HepG2 (cell line): ENCODE measurements at regions not wholly inside any gene's neighbourhood (a gene's known extent, or its start where the extent isn't known, plus 50 kb on each side); places are given as distances from the start of the nearest gene placed in this dataset.

ENCODE experiments used
- ATAC-seq: fragments of 200-7000 bp; cut with Tn5 transposase; 3 replicates; pipeline ENCODE4 v1.9.1; 2020; ENCODE audit warnings: mild to moderate bottlenecking, moderate library complexity
- BruUV-seq: library from RNA; stranded (reverse); fragments of 400-500 nt; replicated peaks from 2 replicates; lab custom pipeline; 2021; lab: Mats Ljungman, UMichigan
- CTCF ChIA-PET: fragments of 300-600 bp; formaldehyde crosslinking; extraction: SDS; loops from one replicate; lab custom pipeline; 2021; ENCODE audit warnings: low total read pairs, inconsistent platforms, low intra/inter-chr PET ratio; lab: Yijun Ruan, JAX
- POLR2A ChIA-PET: fragments of 350-600 bp; sonication (Branson Sonifier 250); formaldehyde crosslinking; loops from one replicate; lab custom pipeline; 2020; ENCODE audit warnings: antibody characterized with exemption, inconsistent platforms; lab: Yijun Ruan, JAX
- DNase-seq: peaks from one replicate; pipeline ENCODE4 v3.0.0-alpha.2; 2015; ENCODE audit warnings: low spot score
- FAIRE-seq: peaks from 3 replicates; lab custom pipeline; 2011; peaks lifted over from hg19 to GRCh38; lab: Jason Lieb, UNC
- H2AFZ ChIP-seq: one replicate; pipeline ENCODE4 v1.6.1; 2011; ENCODE audit warnings: low read length, inconsistent platforms
- H3K27ac ChIP-seq: fragments of 300-600 bp; 3 replicates; pipeline ENCODE4 v1.8.0; 2011; ENCODE audit warnings: mixed run types, mild to moderate bottlenecking, mixed read lengths, low read length, inconsistent platforms; ENCODE audit not compliant: insufficient read depth; ENCODE audit errors: extremely low read length
- H3K27me3 ChIP-seq, 2 experiments: fragments of 200-600 bp in 1 of 2; 2 replicates in 1 of 2; 3 replicates in 1 of 2; pipeline versions ENCODE4 v1.6.0 to v1.8.0; 2011; ENCODE audit warnings: low read length in 2 of 2, mild to moderate bottlenecking in 2 of 2, moderate library complexity in 2 of 2, inconsistent platforms in 1 of 2; ENCODE audit not compliant: insufficient read depth in 2 of 2, control insufficient read depth in 1 of 2
- H3K36me3 ChIP-seq, 2 experiments: fragments of 200-600 bp in 1 of 2; replicated peaks in 1 of 2; 2 replicates in 1 of 2; 3 replicates in 1 of 2; pipeline versions ENCODE4 v1.5.1 to v1.8.0; 2011; ENCODE audit warnings: low read length in 2 of 2, inconsistent platforms in 1 of 2; ENCODE audit not compliant: insufficient read depth in 2 of 2, control insufficient read depth in 1 of 2
- H3K4me1 ChIP-seq: 2 replicates; pipeline ENCODE4 v1.5.1; 2012; ENCODE audit warnings: low read length, inconsistent platforms; ENCODE audit not compliant: insufficient read depth
- H3K4me2 ChIP-seq: 2 replicates; pipeline ENCODE4 v1.6.0; 2011; ENCODE audit warnings: low read depth, low read length, inconsistent platforms
- H3K4me3 ChIP-seq, 3 experiments: fragments of 200-600 bp in 1 of 3; sonication (generic), shearing (Covaris generic) in 1 of 3; replicated peaks in 1 of 3; 2 replicates each; pipeline ENCODE4 v1.5.1; 2011 to 2016; ENCODE audit warnings: low read length in 3 of 3, inconsistent platforms in 2 of 3, low read depth in 2 of 3, mild to moderate bottlenecking in 2 of 3, control low read depth in 1 of 3, mixed read lengths in 1 of 3; ENCODE audit not compliant: insufficient read depth in 1 of 3
- H3K79me2 ChIP-seq: one replicate; pipeline ENCODE4 v1.6.1; 2011; ENCODE audit warnings: low read length, inconsistent platforms; ENCODE audit not compliant: insufficient read depth
- H3K9ac ChIP-seq: 2 replicates; pipeline ENCODE4 v1.6.0; 2011; ENCODE audit warnings: mild to moderate bottlenecking, low read depth, low read length, inconsistent platforms; ENCODE audit not compliant: insufficient read depth
- H3K9me3 ChIP-seq: 2 replicates; pipeline ENCODE4 v1.5.1; 2012; ENCODE audit warnings: mild to moderate bottlenecking, low read length
- H4K20me1 ChIP-seq: 2 replicates; pipeline ENCODE4 v1.6.0; 2011; ENCODE audit warnings: inconsistent platforms, mild to moderate bottlenecking, low read length, moderate library complexity; ENCODE audit not compliant: insufficient read depth
- DNMT3B ChIP-seq: conservative IDR thresholded peaks from 2 replicates; pipeline ENCODE4 v1.6.1; 2016; ENCODE audit warnings: missing biosample characterization, control low read depth
- DZIP1 ChIP-seq: sonication (generic); formaldehyde crosslinking; IDR thresholded peaks from 2 replicates; pipeline ENCODE4 v1.5.0; 2020; ENCODE audit warnings: mild to moderate bottlenecking, missing genetic modification reagents
- JUNB ChIP-seq: sonication (generic); formaldehyde crosslinking; IDR thresholded peaks from 2 replicates; pipeline ENCODE4 v1.8.0; 2022; ENCODE audit warnings: missing genetic modification reagents, mild to moderate bottlenecking, borderline replicate concordance
- PAXIP1 ChIP-seq: sonication (generic); formaldehyde crosslinking; conservative IDR thresholded peaks from 2 replicates; pipeline ENCODE4 v1.4.0; 2020; ENCODE audit warnings: mild to moderate bottlenecking, missing genetic modification reagents, moderate library complexity
- RAD21 ChIP-seq: fragments of 450-650 bp; formaldehyde crosslinking; IDR thresholded peaks from 2 replicates; pipeline ENCODE4 v1.5.0; 2020; ENCODE audit warnings: mild to moderate bottlenecking
- RCOR2 ChIP-seq: IDR thresholded peaks from 2 replicates; pipeline ENCODE4 v1.6.1; 2016; ENCODE audit warnings: missing biosample characterization, missing genetic modification reagents
- TCF12 ChIP-seq, 2 experiments: fragments of 450-650 bp in 1 of 2; sonication (generic) in 1 of 2; formaldehyde crosslinking in 1 of 2; IDR thresholded peaks; 2 replicates each; pipeline versions ENCODE4 v1.6.1 to v1.8.0; 2017 to 2022; ENCODE audit warnings: antibody characterized with exemption in 1 of 2, mild to moderate bottlenecking in 1 of 2, missing genetic modification reagents in 1 of 2, moderate library complexity in 1 of 2
- TSC22D2 ChIP-seq: sonication (generic); formaldehyde crosslinking; IDR thresholded peaks from 2 replicates; pipeline ENCODE4 v1.5.1; 2020; ENCODE audit warnings: missing genetic modification reagents, mild to moderate bottlenecking, borderline replicate concordance
- ZNF713 ChIP-seq: sonication (generic); formaldehyde crosslinking; IDR thresholded peaks from 2 replicates; pipeline ENCODE4 v1.4.0; 2020; ENCODE audit warnings: mild to moderate bottlenecking, missing genetic modification reagents
- ZUFSP ChIP-seq: sonication (generic); formaldehyde crosslinking; IDR thresholded peaks from 2 replicates; pipeline ENCODE4 v1.9.0; 2021; ENCODE audit warnings: missing genetic modification reagents, mild to moderate bottlenecking, borderline replicate concordance
- WGBS: methylation state at CpG from one replicate; pipeline ENCODE4 v1.1.6; 2017; ENCODE audit warnings: low lambda C conversion rate; 5-methylcytosine and 5-hydroxymethylcytosine counted together
- in situ Hi-C: cut with HindIII; loops from 2 replicates; pipeline ENCODE4 v1.10.0; 2017; ENCODE audit warnings: low pct_unique_long_range_greater_than_20kb; ENCODE audit not compliant: extremely low pct_ligation_motif_present
- intact Hi-C: fragments of 100-400 bp; cut with micrococcal nuclease; formaldehyde crosslinking; loops from one replicate; pipeline ENCODE4 v1.10.0; 2022; ENCODE audit not compliant: unreplicated experiment

GRCh38 chr2:164186591-164186990 lies 434.7 kb downstream of the GRB14 start:
- no peak overlapping the region for H3K4me2 ChIP-seq
- FAIRE-seq = no peak
- H3K9me3 ChIP-seq = no peaks in the 10 kb centered on the region
- H2AFZ ChIP-seq = no peak overlapping the region
- no TSS peak for BruUV-seq
- CTCF ChIA-PET = no interaction called here
- H3K4me1 ChIP-seq = no peaks in the 10 kb centered on the region
- intact Hi-C loops = no loop called here
- no peaks in the 10 kb centered on the region for H3K79me2 ChIP-seq
- H3K36me3 ChIP-seq = no peaks in the 10 kb centered on the region
- DNase-seq = no peak
- H3K9ac ChIP-seq = no peak overlapping the region
- H3K4me3 ChIP-seq = no peak overlapping the region
- H4K20me1 ChIP-seq = no peaks in the 10 kb centered on the region
- H3K27ac ChIP-seq = no peak overlapping the region
- 10% methylated on average over 6 of the region's 6 CpGs for WGBS
- no peak for ATAC-seq
- in situ Hi-C loops = no loop called here
- H3K27me3 ChIP-seq = no peaks in the 10 kb centered on the region
- TF ChIP-seq DNMT3B (CRISPR knock-in tag) (no peak), TSC22D2 (CRISPR knock-in tag) (no peak), JUNB (CRISPR knock-in tag) (no peak), DZIP1 (CRISPR knock-in tag) (no peak), TCF12 (IDR thresholded peaks at IDR 0.05) (no peak), TCF12 (CRISPR knock-in tag; IDR thresholded peaks at IDR 0.05) (no peak)
- POLR2A ChIA-PET = no interaction called here

GRCh38 chr2:164182116-164182627 lies 439.1 kb downstream of the GRB14 start:
- no peaks in the 10 kb centered on the region for H3K79me2 ChIP-seq
- under 1% methylated on average over 5 of the region's 5 CpGs for WGBS
- no peak overlapping the region for H3K4me3 ChIP-seq
- no peaks in the 10 kb centered on the region for H3K4me1 ChIP-seq
- in situ Hi-C loops = no loop called here
- H3K4me2 ChIP-seq = no peak overlapping the region
- no TSS peak for BruUV-seq
- FAIRE-seq (no peak), ATAC-seq (no peak), DNase-seq (no peak)
- ChIA-PET POLR2A (no interaction called here), CTCF (no interaction called here)
- H3K9me3 ChIP-seq = no peaks in the 10 kb centered on the region
- no peaks in the 10 kb centered on the region for H3K27me3 ChIP-seq
- no peak overlapping the region for H2AFZ ChIP-seq
- no peak overlapping the region for H3K9ac ChIP-seq
- no peak overlapping the region for H3K27ac ChIP-seq
- H3K36me3 ChIP-seq = no peaks in the 10 kb centered on the region
- intact Hi-C loops = no loop called here
- no peaks in the 10 kb centered on the region for H4K20me1 ChIP-seq
- TF ChIP-seq ZNF713 (no peak), RCOR2 (CRISPR knock-in tag) (no peak), PAXIP1 (CRISPR knock-in tag) (no peak), ZUFSP (CRISPR knock-in tag) (no peak), RAD21 (CRISPR knock-in tag) (no peak)
